Gastroesophageal sphincter (tissue), 4 donors: ENCODE measurements at regions not wholly inside any gene's neighbourhood (a gene's known extent, or its start where the extent isn't known, plus 50 kb on each side); places are given as distances from the start of the nearest gene placed in this dataset.

Experiments
- ATAC-seq: fragments of 150-250 bp; one replicate; pipeline ENCODE4 v1.9.1; 2016; ENCODE audit warnings: mild to moderate bottlenecking, moderate library complexity
- H3K27ac ChIP-seq, 4 donors: fragments of 200-600 bp; sonication (generic) in 3 of 4; 1 replicate in 3 of 4; 2 replicates in 1 of 4; pipeline ENCODE4 v1.5.1; 2016 to 2019
- H3K27me3 ChIP-seq: fragments of 200-600 bp; sonication (generic); one replicate; pipeline ENCODE4 v1.5.1; 2019
- H3K36me3 ChIP-seq, 2 donors: fragments of 200-600 bp; sonication (generic); one replicate each; pipeline ENCODE4 v1.5.1; 2019; ENCODE audit warnings: control low read depth in 1 of 2
- H3K4me1 ChIP-seq, 3 donors: fragments of 200-600 bp; sonication (generic); 1 replicate in 2 of 3; 2 replicates in 1 of 3; pipeline ENCODE4 v1.5.1; 2016 to 2019; ENCODE audit warnings: control low read depth in 2 of 3
- H3K4me3 ChIP-seq, 2 donors: fragments of 200-600 bp; sonication (generic); one replicate each; pipeline ENCODE4 v1.5.1; 2019; ENCODE audit warnings: mild to moderate bottlenecking in 1 of 2, moderate library complexity in 1 of 2
- H3K9me3 ChIP-seq, 3 donors: fragments of 200-600 bp; sonication (generic); one replicate each; pipeline ENCODE4 v1.5.1; 2017 to 2019; ENCODE audit warnings: control low read depth in 2 of 3
- EP300 ChIP-seq: sonication (generic); formaldehyde crosslinking; IDR thresholded peaks from one replicate; pipeline ENCODE4 v1.6.1; 2017; ENCODE audit warnings: antibody characterized with exemption, mild to moderate bottlenecking
- POLR2A ChIP-seq, 2 donors: fragments of 450-650 bp; IDR thresholded peaks; one replicate each; pipeline ENCODE4 v1.6.1; 2017; ENCODE audit warnings: antibody characterized with exemption in 2 of 2, mild to moderate bottlenecking in 2 of 2, moderate library complexity in 1 of 2
- POLR2AphosphoS5 ChIP-seq: sonication (generic); formaldehyde crosslinking; IDR thresholded peaks from one replicate; pipeline ENCODE4 v1.6.1; 2017; ENCODE audit warnings: antibody characterized with exemption
- whole genome bisulfite sequencing, 2 donors: methylation state at CpG; one replicate each; pipeline ENCODE4 v1.1.5; 2018; ENCODE audit warnings: low coverage in 1 of 2; 5-methylcytosine and 5-hydroxymethylcytosine counted together
- TF ChIP-seq, protein P1 (sequence below), 4 experiments: fragments of 200-600 bp in 2 of 4; fragments of 450-650 bp in 2 of 4; sonication (generic) in 1 of 4; IDR thresholded peaks; one replicate each; pipeline ENCODE4 v1.5.1; 2017 to 2019; ENCODE audit warnings: antibody characterized with exemption in 4 of 4, mild to moderate bottlenecking in 2 of 4, moderate library complexity in 2 of 4

DNA sequence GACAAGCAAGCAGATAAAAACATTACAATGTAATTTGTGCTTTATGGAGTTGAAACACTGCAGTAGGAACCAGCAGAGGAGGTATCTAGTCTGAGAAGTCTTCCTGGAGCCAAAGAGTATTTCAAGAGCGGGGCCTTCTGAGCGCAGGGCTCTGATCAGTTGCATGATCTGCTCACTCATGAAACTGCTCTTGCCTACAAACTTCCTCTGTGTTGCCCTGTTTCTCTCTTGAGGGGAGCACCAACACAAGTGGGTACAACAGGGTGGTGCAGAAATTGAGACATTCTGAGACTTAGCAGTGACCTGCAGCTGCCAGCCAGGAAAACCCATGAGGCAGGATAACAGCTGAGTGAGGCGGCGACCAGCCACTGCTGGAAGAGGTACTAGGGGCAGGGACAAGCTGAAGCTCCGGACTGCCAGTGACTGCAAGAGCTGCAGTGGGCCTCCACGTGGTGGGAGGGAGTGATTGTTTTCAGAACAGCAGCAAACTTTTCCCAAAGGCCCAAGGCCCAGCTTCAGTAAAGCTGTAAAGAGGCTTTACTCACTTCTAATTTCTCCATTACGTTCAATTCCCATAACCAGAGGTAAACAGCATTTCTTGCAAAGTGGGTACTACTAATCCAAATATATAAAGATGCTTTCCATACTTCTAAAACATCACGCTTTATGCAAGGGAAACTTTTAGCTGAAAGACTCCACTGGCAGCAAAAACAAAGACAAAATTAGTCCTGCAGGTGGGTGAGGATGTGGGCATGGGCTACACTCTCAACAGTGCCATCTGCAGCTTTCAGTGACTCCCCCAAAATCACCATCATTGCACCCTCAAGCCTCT, 69.0 kb upstream of the LPP start:
- WGBS, 2 donors: 94 to 100% methylated on average over 4 of the region's 8 CpGs
- Histone ChIP-seq H3K9me3 (no peaks in the 10 kb centered on the region), H3K4me1 (peaks cover 0 to 9% (median 0%) of the 10 kb centered on the region in 3 donors), H3K4me3 (no peak overlapping the region), H3K36me3 (no peaks in the 10 kb centered on the region), H3K27ac (no peak overlapping the region), H3K27me3 (no peaks in the 10 kb centered on the region)
- ATAC-seq: no peak
- TF ChIP-seq, protein P1, sequence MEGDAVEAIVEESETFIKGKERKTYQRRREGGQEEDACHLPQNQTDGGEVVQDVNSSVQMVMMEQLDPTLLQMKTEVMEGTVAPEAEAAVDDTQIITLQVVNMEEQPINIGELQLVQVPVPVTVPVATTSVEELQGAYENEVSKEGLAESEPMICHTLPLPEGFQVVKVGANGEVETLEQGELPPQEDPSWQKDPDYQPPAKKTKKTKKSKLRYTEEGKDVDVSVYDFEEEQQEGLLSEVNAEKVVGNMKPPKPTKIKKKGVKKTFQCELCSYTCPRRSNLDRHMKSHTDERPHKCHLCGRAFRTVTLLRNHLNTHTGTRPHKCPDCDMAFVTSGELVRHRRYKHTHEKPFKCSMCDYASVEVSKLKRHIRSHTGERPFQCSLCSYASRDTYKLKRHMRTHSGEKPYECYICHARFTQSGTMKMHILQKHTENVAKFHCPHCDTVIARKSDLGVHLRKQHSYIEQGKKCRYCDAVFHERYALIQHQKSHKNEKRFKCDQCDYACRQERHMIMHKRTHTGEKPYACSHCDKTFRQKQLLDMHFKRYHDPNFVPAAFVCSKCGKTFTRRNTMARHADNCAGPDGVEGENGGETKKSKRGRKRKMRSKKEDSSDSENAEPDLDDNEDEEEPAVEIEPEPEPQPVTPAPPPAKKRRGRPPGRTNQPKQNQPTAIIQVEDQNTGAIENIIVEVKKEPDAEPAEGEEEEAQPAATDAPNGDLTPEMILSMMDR (IDR thresholded peaks at IDR 0.05): no peak
- TF ChIP-seq POLR2A (IDR thresholded peaks at IDR 0.05) (no peak), EP300 (no peak), POLR2AphosphoS5 (no peak)

DNA sequence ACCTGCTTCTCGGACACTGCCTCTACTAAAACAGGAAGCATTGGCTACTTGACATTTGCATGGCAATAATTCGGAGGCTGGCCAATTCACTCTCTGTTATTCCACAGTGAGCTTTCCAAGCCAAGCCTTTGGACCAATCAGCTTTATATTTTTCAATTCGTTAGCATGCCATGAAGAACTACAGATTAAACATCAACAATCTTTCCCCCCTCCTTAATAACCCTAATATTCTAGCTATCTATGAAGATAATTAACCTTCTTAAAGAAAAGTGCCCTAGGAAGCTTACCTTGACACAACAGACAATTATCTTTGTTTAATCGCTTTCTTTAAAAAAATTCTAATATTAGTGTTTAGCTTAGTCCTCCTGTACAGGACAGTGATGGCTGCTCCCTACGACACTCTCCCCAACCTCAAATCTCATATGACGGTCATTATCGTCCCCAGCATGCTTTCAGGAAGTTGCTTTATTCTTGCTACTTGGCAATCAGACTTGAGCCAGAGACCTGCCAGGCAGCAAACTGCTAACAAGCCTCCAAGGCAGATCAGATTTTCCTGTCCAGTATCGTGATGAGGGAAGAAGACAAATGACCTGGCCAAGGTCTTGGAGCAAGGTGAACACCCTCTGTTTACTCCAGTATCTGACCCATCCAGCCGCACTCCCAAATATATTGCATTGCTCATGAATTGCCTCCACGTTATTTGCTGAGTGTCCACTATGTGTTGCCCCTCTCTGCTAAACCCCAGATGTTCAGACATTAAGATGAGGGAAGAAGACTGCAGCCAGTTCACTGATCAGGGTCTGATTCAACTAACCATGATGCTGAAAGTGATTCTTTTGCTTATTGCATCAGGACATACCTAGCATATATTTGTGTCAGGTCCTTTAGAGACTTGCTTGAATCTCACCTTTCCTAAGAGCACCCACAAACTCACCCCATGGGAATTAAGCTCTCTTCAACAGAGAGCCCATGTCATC, 68.1 kb upstream of the LPP start:
- WGBS, 2 donors: 82 to 88% methylated on average over 7 to 8 of the region's 10 CpGs
- Histone ChIP-seq H3K27me3 (no peaks in the 10 kb centered on the region), H3K27ac (no peak overlapping the region), H3K9me3 (no peaks in the 10 kb centered on the region), H3K4me3 (no peak overlapping the region), H3K4me1 (peaks cover 0 to 14% (median 0%) of the 10 kb centered on the region in 3 donors), H3K36me3 (no peaks in the 10 kb centered on the region)
- ATAC-seq: no peak
- no peak for TF ChIP-seq POLR2AphosphoS5
- TF ChIP-seq, protein P1 (IDR thresholded peaks at IDR 0.05): no peak
- TF ChIP-seq EP300: no peak
- no peak for TF ChIP-seq POLR2A (IDR thresholded peaks at IDR 0.05)

DNA sequence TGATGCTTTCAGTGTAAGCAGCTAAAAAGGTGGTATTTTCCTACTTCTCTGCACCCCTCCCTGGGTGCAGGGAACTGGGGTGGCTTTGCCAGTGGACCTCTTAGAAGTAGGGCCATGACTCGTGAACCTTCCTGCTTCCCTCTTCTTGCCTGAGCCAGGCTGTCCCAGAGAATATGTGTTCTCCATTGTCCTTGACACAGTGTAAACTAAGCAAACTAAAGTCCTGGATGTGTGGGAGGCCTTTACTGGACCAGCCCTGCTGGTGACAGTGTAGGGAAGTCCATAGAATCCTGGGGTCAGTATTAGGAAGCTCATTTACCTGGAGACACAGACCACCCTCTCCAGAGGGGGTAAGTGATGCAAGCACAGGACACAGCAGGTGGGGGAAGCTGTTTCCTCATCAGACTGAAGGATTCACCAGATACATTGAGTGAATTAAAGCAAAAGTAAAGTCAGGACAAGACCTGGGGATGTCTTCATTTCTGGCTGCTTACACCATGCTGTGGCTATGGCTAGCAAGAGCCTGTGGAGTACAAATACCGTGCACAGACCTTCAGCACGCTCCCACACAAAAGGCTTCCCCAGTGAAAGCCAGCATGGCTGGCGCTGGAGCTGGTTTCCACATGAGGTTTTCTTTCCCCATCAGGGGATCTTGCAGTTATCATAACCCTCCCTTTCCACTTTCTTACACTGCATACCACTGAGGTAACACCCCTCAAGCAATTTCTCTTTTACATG, 64.8 kb upstream of the LPP start:
- 95 to 100% methylated on average over 3 to 4 of the region's 4 CpGs for WGBS, 2 donors
- no peak for TF ChIP-seq EP300
- TF ChIP-seq, protein P1 (IDR thresholded peaks at IDR 0.05): no peak
- TF ChIP-seq POLR2A (IDR thresholded peaks at IDR 0.05): no peak
- ATAC-seq: no peak
- H3K27ac ChIP-seq: no peak overlapping the region
- no peaks in the 10 kb centered on the region for H3K9me3 ChIP-seq
- H3K27me3 ChIP-seq: no peaks in the 10 kb centered on the region
- peaks cover 0 to 15% (median 0%) of the 10 kb centered on the region in 3 donors for H3K4me1 ChIP-seq
- H3K4me3 ChIP-seq: no peak overlapping the region
- no peaks in the 10 kb centered on the region for H3K36me3 ChIP-seq

DNA sequence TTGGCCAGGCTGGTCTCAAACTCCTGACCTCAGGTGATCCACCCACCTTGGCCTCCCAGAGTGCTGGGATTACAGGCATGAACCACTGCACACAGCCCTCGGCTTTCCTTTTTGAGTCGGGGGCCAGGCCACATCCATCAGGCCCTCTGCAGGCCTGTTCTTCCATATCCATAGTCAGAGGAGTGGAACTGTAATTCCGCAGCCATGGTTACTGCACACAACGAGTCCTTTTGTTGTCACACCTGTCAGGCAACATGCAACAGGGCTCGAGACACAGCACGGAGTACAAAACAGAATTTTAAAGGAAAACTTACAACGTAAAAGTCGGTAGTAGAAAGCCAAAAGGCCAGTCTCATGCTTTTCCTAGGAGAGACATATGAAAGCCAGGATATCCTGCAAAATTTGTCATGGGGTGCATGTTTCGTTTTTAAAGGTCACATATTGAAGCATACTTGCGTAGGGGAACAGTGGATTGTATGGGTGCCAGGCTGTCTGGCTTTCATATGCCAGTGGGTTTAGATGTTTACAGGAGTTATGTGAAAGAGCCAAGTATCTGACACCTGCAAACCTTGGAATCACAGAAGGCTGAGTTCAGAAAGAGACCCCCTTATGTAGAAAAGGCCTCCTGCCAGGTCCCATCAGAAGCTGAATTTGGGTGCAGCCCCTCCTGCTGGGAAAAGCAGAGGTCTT, 63.2 kb upstream of the LPP start:
- no peak overlapping the region for H3K27ac ChIP-seq
- H3K9me3 ChIP-seq: no peaks in the 10 kb centered on the region
- WGBS, 2 donors: 68 to 75% methylated on average over 8 to 9 of the region's 10 CpGs
- H3K27me3 ChIP-seq: no peaks in the 10 kb centered on the region
- TF ChIP-seq, protein P1 (IDR thresholded peaks at IDR 0.05): no peak
- TF ChIP-seq EP300 (no peak), POLR2AphosphoS5 (peak; percentile 38), POLR2A (IDR thresholded peaks at IDR 0.05) (no peak)
- H3K36me3 ChIP-seq: no peaks in the 10 kb centered on the region
- ATAC-seq: no peak
- H3K4me3 ChIP-seq: no peak overlapping the region
- H3K4me1 ChIP-seq: peaks cover 0 to 8% (median 0%) of the 10 kb centered on the region in 3 donors
